Ishikawa (cell line): ENCODE measurements at regions not wholly inside any gene's neighbourhood (a gene's known extent, or its start where the extent isn't known, plus 50 kb on each side); places are given as distances from the start of the nearest gene placed in this dataset.

ENCODE experiments used
- CEBPB ChIP-seq: IDR thresholded peaks from 2 replicates; pipeline ENCODE4 v1.6.1; 2012
- CREB1 ChIP-seq: IDR thresholded peaks from 2 replicates; pipeline ENCODE4 v1.6.1; 2012; ENCODE audit warnings: low read depth
- EGR1 ChIP-seq: IDR thresholded peaks from 2 replicates; pipeline ENCODE4 v1.6.1; 2012
- EP300 ChIP-seq: IDR thresholded peaks from 2 replicates; pipeline ENCODE4 v1.6.1; 2012; ENCODE audit warnings: borderline replicate concordance
- FOXM1 ChIP-seq: IDR thresholded peaks from 2 replicates; pipeline ENCODE4 v1.6.1; 2012; ENCODE audit warnings: low read depth, borderline replicate concordance
- MAX ChIP-seq: IDR thresholded peaks from 2 replicates; pipeline ENCODE4 v1.6.1; 2012
- NFIC ChIP-seq: IDR thresholded peaks from 2 replicates; pipeline ENCODE4 v1.6.1; 2012
- RAD21 ChIP-seq: IDR thresholded peaks from 2 replicates; pipeline ENCODE4 v1.6.1; 2012; ENCODE audit warnings: low read depth
- REST ChIP-seq: IDR thresholded peaks from 2 replicates; pipeline ENCODE4 v1.6.1; 2012; ENCODE audit warnings: low read depth, mild to moderate bottlenecking
- TAF1 ChIP-seq: IDR thresholded peaks from 2 replicates; pipeline ENCODE4 v1.6.1; 2012; ENCODE audit warnings: low read depth, mild to moderate bottlenecking
- TEAD4 ChIP-seq: IDR thresholded peaks from 2 replicates; pipeline ENCODE4 v1.6.1; 2012
- USF1 ChIP-seq: IDR thresholded peaks from 2 replicates; pipeline ENCODE4 v1.6.1; 2012
- YY1 ChIP-seq: IDR thresholded peaks from 2 replicates; pipeline ENCODE4 v1.6.1; 2012; ENCODE audit warnings: low read depth
- ZBTB7A ChIP-seq: IDR thresholded peaks from 2 replicates; pipeline ENCODE4 v1.6.1; 2012; ENCODE audit warnings: low read depth

GRCh38 chr5:155482428-155482827, 468.9 kb downstream of the KIF4B start:
- TF ChIP-seq RAD21, result no peak
- TF ChIP-seq TAF1, result no peak
- no peak for TF ChIP-seq YY1
- no peak for TF ChIP-seq ZBTB7A
- TF ChIP-seq CREB1, result no peak
- TF ChIP-seq EP300, result no peak
- no peak for TF ChIP-seq TEAD4
- TF ChIP-seq REST, result no peak
- TF ChIP-seq NFIC, result no peak
- no peak for TF ChIP-seq EGR1
- no peak for TF ChIP-seq FOXM1
- TF ChIP-seq USF1, result no peak
- TF ChIP-seq CEBPB, result no peak
- TF ChIP-seq MAX, result no peak
